ENCODE measurements at regions not wholly inside any gene's neighbourhood (a gene's known extent, or its start where the extent isn't known, plus 50 kb on each side); places are given as distances from the start of the nearest gene placed in this dataset.

DNA sequence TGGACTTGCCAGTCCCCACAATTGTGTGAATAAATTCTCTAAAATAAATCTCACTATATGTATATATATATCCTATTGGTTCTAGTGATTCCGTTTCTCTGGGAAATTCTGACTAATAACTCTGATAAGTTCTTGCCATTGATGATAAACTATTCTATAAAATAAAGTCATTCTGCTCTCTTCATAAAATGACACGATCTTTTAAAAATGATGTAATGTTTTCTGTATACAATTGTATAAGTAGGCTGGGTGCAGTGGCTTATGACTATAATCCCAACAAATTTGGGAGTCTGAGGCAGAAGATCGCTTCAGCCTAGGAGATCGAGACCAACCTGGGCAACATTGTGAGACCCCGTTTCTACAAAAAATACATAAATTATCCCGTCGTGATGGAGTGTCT, 541.0 kb upstream of the ADGRL4 start:
- Histone ChIP-seq H3K27me3 (ENCODE audit: control insufficient read depth in 3 of 3, insufficient read depth in 3 of 3, low read length in 2 of 3) (no peaks in the 10 kb centered on the region), H3K9me3 (ENCODE audit: control insufficient read depth in 4 of 4, insufficient read depth in 3 of 4, low read length in 3 of 4) (no peaks in the 10 kb centered on the region), H3K9ac (ENCODE audit: insufficient read depth in 1 of 2, low read length in 2 of 2) (no peak overlapping the region), H3K36me3 (ENCODE audit: control insufficient read depth in 4 of 4, insufficient read depth in 4 of 4, low read length in 4 of 4) (no peaks in the 10 kb centered on the region), H3K27ac (ENCODE audit: low read depth in 1 of 2, low read length in 1 of 2) (no peak overlapping the region), H3K4me1 (ENCODE audit: control insufficient read depth in 5 of 5, insufficient read depth in 5 of 5, low read length in 5 of 5) (no peaks in the 10 kb centered on the region), H3K4me3 (no peak overlapping the region)
- DNase-seq (no peak), ATAC-seq (ENCODE audit: insufficient read depth, low FRiP score) (no peak)
- WGBS, 2 donors, result 90 to 92% methylated on average over 7 of the region's 7 CpGs
- TF ChIP-seq, protein P1, sequence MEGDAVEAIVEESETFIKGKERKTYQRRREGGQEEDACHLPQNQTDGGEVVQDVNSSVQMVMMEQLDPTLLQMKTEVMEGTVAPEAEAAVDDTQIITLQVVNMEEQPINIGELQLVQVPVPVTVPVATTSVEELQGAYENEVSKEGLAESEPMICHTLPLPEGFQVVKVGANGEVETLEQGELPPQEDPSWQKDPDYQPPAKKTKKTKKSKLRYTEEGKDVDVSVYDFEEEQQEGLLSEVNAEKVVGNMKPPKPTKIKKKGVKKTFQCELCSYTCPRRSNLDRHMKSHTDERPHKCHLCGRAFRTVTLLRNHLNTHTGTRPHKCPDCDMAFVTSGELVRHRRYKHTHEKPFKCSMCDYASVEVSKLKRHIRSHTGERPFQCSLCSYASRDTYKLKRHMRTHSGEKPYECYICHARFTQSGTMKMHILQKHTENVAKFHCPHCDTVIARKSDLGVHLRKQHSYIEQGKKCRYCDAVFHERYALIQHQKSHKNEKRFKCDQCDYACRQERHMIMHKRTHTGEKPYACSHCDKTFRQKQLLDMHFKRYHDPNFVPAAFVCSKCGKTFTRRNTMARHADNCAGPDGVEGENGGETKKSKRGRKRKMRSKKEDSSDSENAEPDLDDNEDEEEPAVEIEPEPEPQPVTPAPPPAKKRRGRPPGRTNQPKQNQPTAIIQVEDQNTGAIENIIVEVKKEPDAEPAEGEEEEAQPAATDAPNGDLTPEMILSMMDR (IDR thresholded peaks at IDR 0.05; ENCODE audit: control extremely low read depth, extremely low read depth), result no peak

GRCh38 chr1:79543394-79543793, 536.9 kb upstream of the ADGRL4 start:
- TF ChIP-seq, protein P1 (IDR thresholded peaks at IDR 0.05; ENCODE audit: control extremely low read depth, extremely low read depth), result no peak
- no peaks in the 10 kb centered on the region for H3K36me3 ChIP-seq (ENCODE audit: control insufficient read depth in 4 of 4, insufficient read depth in 4 of 4, low read length in 4 of 4)
- DNase-seq (no peak), ATAC-seq (ENCODE audit: insufficient read depth, low FRiP score) (no peak)
- H3K9ac ChIP-seq (ENCODE audit: insufficient read depth in 1 of 2, low read length in 2 of 2), result no peak overlapping the region
- H3K4me3 ChIP-seq, result no peak overlapping the region
- no peaks in the 10 kb centered on the region for H3K9me3 ChIP-seq (ENCODE audit: control insufficient read depth in 4 of 4, insufficient read depth in 3 of 4, low read length in 3 of 4)
- H3K27ac ChIP-seq (ENCODE audit: low read depth in 1 of 2, low read length in 1 of 2), result no peak overlapping the region
- H3K4me1 ChIP-seq (ENCODE audit: control insufficient read depth in 5 of 5, insufficient read depth in 5 of 5, low read length in 5 of 5), result no peaks in the 10 kb centered on the region
- no peaks in the 10 kb centered on the region for H3K27me3 ChIP-seq (ENCODE audit: control insufficient read depth in 3 of 3, insufficient read depth in 3 of 3, low read length in 2 of 3)
- 64 to 78% methylated on average over 3 of the region's 3 CpGs for WGBS, 2 donors

DNA sequence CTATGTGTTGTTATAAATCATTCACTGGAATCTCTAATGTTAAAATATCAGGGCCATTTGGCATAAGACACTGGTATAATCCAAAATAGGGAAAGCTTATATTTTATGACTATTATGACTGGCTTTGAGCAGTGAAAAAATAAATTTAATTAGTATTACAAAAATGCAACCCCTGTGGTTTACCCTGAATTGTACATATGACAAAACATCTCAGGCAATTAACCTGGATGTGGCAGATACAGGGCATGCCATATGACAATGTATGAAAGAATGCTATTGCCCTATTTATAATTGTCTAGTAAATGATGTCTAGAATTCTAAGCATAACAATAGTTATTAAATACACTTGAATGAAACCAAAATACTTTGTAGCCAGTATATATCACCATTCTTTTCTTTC, 532.5 kb upstream of the ADGRL4 start:
- Histone ChIP-seq H3K4me3 (no peak overlapping the region), H3K9ac (ENCODE audit: insufficient read depth in 1 of 2, low read length in 2 of 2) (no peak overlapping the region), H3K9me3 (ENCODE audit: control insufficient read depth in 4 of 4, insufficient read depth in 3 of 4, low read length in 3 of 4) (no peaks in the 10 kb centered on the region), H3K27me3 (ENCODE audit: control insufficient read depth in 3 of 3, insufficient read depth in 3 of 3, low read length in 2 of 3) (no peaks in the 10 kb centered on the region), H3K4me1 (ENCODE audit: control insufficient read depth in 5 of 5, insufficient read depth in 5 of 5, low read length in 5 of 5) (no peaks in the 10 kb centered on the region), H3K36me3 (ENCODE audit: control insufficient read depth in 4 of 4, insufficient read depth in 4 of 4, low read length in 4 of 4) (no peaks in the 10 kb centered on the region), H3K27ac (ENCODE audit: low read depth in 1 of 2, low read length in 1 of 2) (no peak overlapping the region)
- TF ChIP-seq, protein P1 (IDR thresholded peaks at IDR 0.05; ENCODE audit: control extremely low read depth, extremely low read depth), result no peak
- ATAC-seq (ENCODE audit: insufficient read depth, low FRiP score), result no peak
- no peak for DNase-seq

GRCh38 chr1:79532555-79532954, 526.0 kb upstream of the ADGRL4 start:
- H3K9me3 ChIP-seq (ENCODE audit: control insufficient read depth in 4 of 4, insufficient read depth in 3 of 4, low read length in 3 of 4), result no peaks in the 10 kb centered on the region
- H3K4me3 ChIP-seq, result no peak overlapping the region
- H3K36me3 ChIP-seq (ENCODE audit: control insufficient read depth in 4 of 4, insufficient read depth in 4 of 4, low read length in 4 of 4), result no peaks in the 10 kb centered on the region
- no peak overlapping the region for H3K27ac ChIP-seq (ENCODE audit: low read depth in 1 of 2, low read length in 1 of 2)
- no peak overlapping the region for H3K9ac ChIP-seq (ENCODE audit: insufficient read depth in 1 of 2, low read length in 2 of 2)
- no peaks in the 10 kb centered on the region for H3K4me1 ChIP-seq (ENCODE audit: control insufficient read depth in 5 of 5, insufficient read depth in 5 of 5, low read length in 5 of 5)
- ATAC-seq (ENCODE audit: insufficient read depth, low FRiP score), result no peak
- H3K27me3 ChIP-seq (ENCODE audit: control insufficient read depth in 3 of 3, insufficient read depth in 3 of 3, low read length in 2 of 3), result no peaks in the 10 kb centered on the region
- TF ChIP-seq, protein P1 (IDR thresholded peaks at IDR 0.05; ENCODE audit: control extremely low read depth, extremely low read depth), result no peak
- DNase-seq, result no peak
- 24 to 25% methylated on average over 5 of the region's 5 CpGs for WGBS, 2 donors

All from lung (tissue), 11 donors.